ENCODE measurements at regions not wholly inside any gene's neighbourhood (a gene's known extent, or its start where the extent isn't known, plus 50 kb on each side); places are given as distances from the start of the nearest gene placed in this dataset.

GRCh38 chr2:133651861-133652260 is 83.6 kb upstream of the NCKAP5 start:
- TF ChIP-seq ZC3H10 (CRISPR knock-in tag; IDR thresholded peaks at IDR 0.05) (no peak), ESRRG (CRISPR knock-in tag; IDR thresholded peaks at IDR 0.05) (no peak), TOX (CRISPR knock-in tag; IDR thresholded peaks at IDR 0.05; ENCODE audit: borderline replicate concordance) (no peak), ZFP30 (CRISPR knock-in tag; IDR thresholded peaks at IDR 0.05) (no peak), PPARA (CRISPR knock-in tag; IDR thresholded peaks at IDR 0.05; ENCODE audit: borderline replicate concordance) (no peak), RARB (CRISPR knock-in tag; IDR thresholded peaks at IDR 0.05) (no peak), ISL1 (CRISPR knock-in tag; IDR thresholded peaks at IDR 0.05) (no peak), PATZ1 (CRISPR knock-in tag; IDR thresholded peaks at IDR 0.05; ENCODE audit: borderline replicate concordance) (no peak)
- no peak for ATAC-seq

GRCh38 chr2:133652398-133652797 is 84.1 kb upstream of the NCKAP5 start:
- no peak for TF ChIP-seq ZC3H10 (CRISPR knock-in tag; IDR thresholded peaks at IDR 0.05)
- TF ChIP-seq ISL1 (CRISPR knock-in tag; IDR thresholded peaks at IDR 0.05): peak; percentile 57; the same call in 1 of the 2 replicates
- no peak for ATAC-seq

GRCh38 chr2:133653056-133653455 is 84.8 kb upstream of the NCKAP5 start:
- TF ChIP-seq PPARA (CRISPR knock-in tag; IDR thresholded peaks at IDR 0.05; ENCODE audit: borderline replicate concordance) (no peak), CSDC2 (CRISPR knock-in tag; IDR thresholded peaks at IDR 0.05) (no peak), ARNTL (CRISPR knock-in tag; IDR thresholded peaks at IDR 0.05; ENCODE audit: borderline replicate concordance, low read depth) (no peak), TOX (CRISPR knock-in tag; IDR thresholded peaks at IDR 0.05; ENCODE audit: borderline replicate concordance) (no peak), ZNF565 (CRISPR knock-in tag; conservative IDR thresholded peaks at IDR 0.05; ENCODE audit: low read depth) (no peak), TSHZ2 (CRISPR knock-in tag; IDR thresholded peaks at IDR 0.05) (no peak), POU6F1 (CRISPR knock-in tag; IDR thresholded peaks at IDR 0.05; ENCODE audit: borderline replicate concordance, low read depth) (no peak), BACH2 (CRISPR knock-in tag; IDR thresholded peaks at IDR 0.05; ENCODE audit: borderline replicate concordance) (no peak), ISL1 (CRISPR knock-in tag; IDR thresholded peaks at IDR 0.05) (no peak), OSR1 (CRISPR knock-in tag; IDR thresholded peaks at IDR 0.05) (no peak), CREB5 (CRISPR knock-in tag; IDR thresholded peaks at IDR 0.05; ENCODE audit: low read depth) (no peak), CSRNP3 (CRISPR knock-in tag; IDR thresholded peaks at IDR 0.05) (no peak), PATZ1 (CRISPR knock-in tag; IDR thresholded peaks at IDR 0.05; ENCODE audit: borderline replicate concordance) (no peak), ESRRG (CRISPR knock-in tag; IDR thresholded peaks at IDR 0.05) (no peak), GLIS3 (CRISPR knock-in tag; IDR thresholded peaks at IDR 0.05) (no peak)
- no peak for ATAC-seq

All from SK-N-SH treated with all-trans-retinoic acid at 6 μM for 48 hours (cell line).